Mesothelial cell of epicardium (in vitro differentiated cells): ENCODE measurements at regions not wholly inside any gene's neighbourhood (a gene's known extent, or its start where the extent isn't known, plus 50 kb on each side); places are given as distances from the start of the nearest gene placed in this dataset.
"Not testable (repeated sequence)": the region's sequence is repeated elsewhere in the genome, so short reads cannot be mapped to it uniquely, and the experiment has no call there.

Experiments used
- DNase-seq, 2 experiments: peaks; one replicate each; pipeline ENCODE4 v3.0.0; 2021; ENCODE audit warnings: low spot score in 2 of 2; ENCODE audit not compliant: unreplicated experiment in 2 of 2
- H3K27ac Mint-ChIP-seq: 2 replicates; pipeline ENCODE4 v1.8.0; 2021; ENCODE audit warnings: mixed read lengths
- H3K27me3 Mint-ChIP-seq: 2 replicates; pipeline ENCODE4 v1.8.0; 2021; ENCODE audit warnings: low read depth, mixed read lengths
- H3K36me3 Mint-ChIP-seq: 2 replicates; pipeline ENCODE4 v1.8.0; 2021; ENCODE audit warnings: mixed read lengths
- H3K4me1 Mint-ChIP-seq: 2 replicates; pipeline ENCODE4 v1.8.0; 2021; ENCODE audit warnings: mixed read lengths
- H3K4me3 Mint-ChIP-seq: 2 replicates; pipeline ENCODE4 v1.8.0; 2021; ENCODE audit warnings: mild to moderate bottlenecking, moderate library complexity, mixed read lengths
- H3K9me3 Mint-ChIP-seq: 2 replicates; pipeline ENCODE4 v1.8.0; 2021; ENCODE audit warnings: mixed read lengths
- TF ChIP-seq, protein P1 (sequence below): fragments of 200-600 bp; sonication (generic); IDR thresholded peaks from one replicate; pipeline ENCODE4 v1.5.0; 2021; ENCODE audit warnings: antibody characterized with exemption; ENCODE audit not compliant: unreplicated experiment

DNA sequence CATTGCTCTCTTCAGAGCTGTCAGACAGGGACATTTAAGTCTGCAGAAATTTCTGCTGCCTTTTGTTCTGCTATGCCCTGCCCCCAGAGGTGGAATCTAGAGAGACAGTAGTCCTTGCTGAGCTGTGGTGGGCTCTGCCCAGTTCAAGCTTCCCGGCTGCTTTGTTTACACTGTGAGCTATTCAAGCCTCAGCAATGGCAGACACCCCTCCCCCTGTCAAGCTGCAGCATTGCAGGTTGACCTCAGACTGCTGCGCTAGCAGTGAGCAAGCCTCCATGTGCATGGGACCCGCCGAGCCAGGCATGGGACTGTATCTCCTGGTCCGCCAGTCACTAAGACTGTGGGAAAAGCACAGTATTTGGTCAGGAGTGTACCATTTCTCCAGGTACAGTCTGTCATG lies 53.6 kb upstream of the MAPK10 start:
- H3K36me3 Mint-ChIP-seq, result peaks cover 14% of the 10 kb centered on the region

DNA sequence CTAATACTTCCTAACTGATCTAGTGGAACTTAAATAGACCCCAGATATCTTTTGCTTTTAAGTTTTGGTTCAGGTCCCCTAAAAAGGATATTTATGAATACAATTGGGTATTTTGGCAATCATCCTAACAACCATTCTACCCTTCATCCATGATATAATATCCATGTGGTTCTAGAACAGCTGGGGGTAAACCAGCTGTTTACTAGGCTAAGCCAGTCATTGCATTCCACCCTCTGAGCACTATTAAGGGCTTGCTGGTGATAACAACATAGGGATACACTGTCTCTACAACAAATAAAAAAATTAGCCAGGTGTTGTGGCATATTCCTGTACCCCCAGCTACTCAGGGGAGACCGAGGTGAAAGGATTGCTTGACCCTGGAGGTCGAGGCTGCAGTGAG lies 54.8 kb upstream of the MAPK10 start:
- Mint-ChIP-seq H3K4me1 (no peaks in the 10 kb centered on the region), H3K4me3 (no peak overlapping the region), H3K36me3 (peaks cover 10% of the 10 kb centered on the region), H3K9me3 (peaks cover 22% of the 10 kb centered on the region), H3K27me3 (no peaks in the 10 kb centered on the region), H3K27ac (no peak overlapping the region)
- TF ChIP-seq, protein P1, sequence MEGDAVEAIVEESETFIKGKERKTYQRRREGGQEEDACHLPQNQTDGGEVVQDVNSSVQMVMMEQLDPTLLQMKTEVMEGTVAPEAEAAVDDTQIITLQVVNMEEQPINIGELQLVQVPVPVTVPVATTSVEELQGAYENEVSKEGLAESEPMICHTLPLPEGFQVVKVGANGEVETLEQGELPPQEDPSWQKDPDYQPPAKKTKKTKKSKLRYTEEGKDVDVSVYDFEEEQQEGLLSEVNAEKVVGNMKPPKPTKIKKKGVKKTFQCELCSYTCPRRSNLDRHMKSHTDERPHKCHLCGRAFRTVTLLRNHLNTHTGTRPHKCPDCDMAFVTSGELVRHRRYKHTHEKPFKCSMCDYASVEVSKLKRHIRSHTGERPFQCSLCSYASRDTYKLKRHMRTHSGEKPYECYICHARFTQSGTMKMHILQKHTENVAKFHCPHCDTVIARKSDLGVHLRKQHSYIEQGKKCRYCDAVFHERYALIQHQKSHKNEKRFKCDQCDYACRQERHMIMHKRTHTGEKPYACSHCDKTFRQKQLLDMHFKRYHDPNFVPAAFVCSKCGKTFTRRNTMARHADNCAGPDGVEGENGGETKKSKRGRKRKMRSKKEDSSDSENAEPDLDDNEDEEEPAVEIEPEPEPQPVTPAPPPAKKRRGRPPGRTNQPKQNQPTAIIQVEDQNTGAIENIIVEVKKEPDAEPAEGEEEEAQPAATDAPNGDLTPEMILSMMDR, result no peak
- no peak for DNase-seq

More for the DNA sequence above, 53.6 kb upstream of the MAPK10 start:
- H3K27ac Mint-ChIP-seq, H3K27me3 Mint-ChIP-seq, H3K4me1 Mint-ChIP-seq, DNase-seq, H3K4me3 Mint-ChIP-seq: not testable (repeated sequence)
- H3K9me3 Mint-ChIP-seq, result peaks cover 27% of the 10 kb centered on the region

DNA sequence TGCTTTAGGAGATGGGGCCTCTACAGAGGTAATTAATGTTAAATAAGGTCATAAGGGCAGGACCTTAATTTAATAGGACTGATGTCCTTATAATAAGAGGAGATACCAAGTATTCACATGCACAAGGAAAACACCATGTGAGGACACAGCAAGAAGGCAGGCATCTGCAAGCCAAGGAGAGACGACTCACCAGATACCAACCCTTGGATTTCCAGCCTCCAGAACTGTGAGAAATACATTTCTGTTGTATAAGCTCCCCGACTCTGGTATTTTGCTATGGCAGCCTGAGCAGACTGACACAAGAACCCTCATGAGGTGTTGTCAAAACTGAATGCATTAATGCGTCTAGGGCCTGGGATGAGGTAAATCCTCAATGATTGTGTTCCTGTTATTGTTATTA lies 56.2 kb upstream of the MAPK10 start:
- no peak for DNase-seq
- Mint-ChIP-seq H3K36me3 (peaks cover 10% of the 10 kb centered on the region), H3K27me3 (no peaks in the 10 kb centered on the region), H3K4me3 (no peak overlapping the region), H3K9me3 (peaks cover 17% of the 10 kb centered on the region), H3K27ac (no peak overlapping the region), H3K4me1 (no peaks in the 10 kb centered on the region)
- TF ChIP-seq, protein P1, result no peak

DNA sequence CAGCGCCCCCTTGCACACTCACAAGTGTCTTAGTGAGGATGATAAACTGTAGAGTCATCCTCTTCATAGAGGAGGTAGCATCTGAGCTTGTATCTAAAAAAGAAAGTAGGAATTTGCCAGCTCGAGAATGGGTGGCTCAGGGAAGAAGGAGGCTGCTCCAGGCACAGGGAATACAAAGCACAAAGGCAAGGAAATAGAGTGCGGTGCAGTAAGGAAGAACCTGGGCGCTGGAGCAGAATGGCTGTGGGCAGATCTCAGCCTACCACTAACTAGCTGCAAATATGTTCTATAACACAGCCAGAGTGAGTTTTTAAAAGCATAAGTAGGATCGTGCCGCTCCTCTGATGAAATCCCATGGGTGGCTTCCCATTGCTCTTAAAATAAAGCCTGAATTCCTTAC lies 61.6 kb upstream of the MAPK10 start:
- Mint-ChIP-seq H3K27me3 (no peaks in the 10 kb centered on the region), H3K4me1 (peaks cover 7% of the 10 kb centered on the region), H3K27ac (no peak overlapping the region), H3K9me3 (peaks cover 3% of the 10 kb centered on the region), H3K4me3 (no peak overlapping the region), H3K36me3 (no peaks in the 10 kb centered on the region)
- no peak for DNase-seq
- TF ChIP-seq, protein P1, result no peak

DNA sequence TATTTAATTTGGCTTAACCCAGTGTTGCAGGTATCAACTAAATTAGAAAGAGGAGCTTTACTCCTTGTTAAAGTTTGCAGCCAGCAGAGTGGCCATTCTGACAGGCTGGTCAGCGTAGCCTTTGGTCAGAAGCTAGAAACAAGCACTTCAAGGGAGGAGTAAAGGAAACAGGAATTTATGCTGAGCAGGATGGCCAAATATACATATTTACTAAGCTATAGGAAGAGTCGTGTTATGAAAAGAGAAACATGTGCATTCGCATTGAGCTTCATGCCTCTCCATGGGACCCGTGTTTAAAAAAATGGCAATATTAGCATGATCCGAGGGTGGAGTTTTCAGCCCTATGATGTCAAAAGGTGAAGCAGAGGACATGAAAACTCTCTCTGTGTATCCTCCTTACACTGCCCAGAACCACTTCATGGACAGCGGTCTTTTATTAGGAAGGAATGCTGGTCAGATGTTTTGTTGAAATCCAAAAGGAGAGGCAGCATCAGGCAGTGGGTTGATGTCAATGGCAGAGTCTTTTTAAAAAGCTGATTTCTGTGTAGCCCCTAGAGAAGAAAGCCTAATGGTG lies 71.8 kb upstream of the MAPK10 start:
- Mint-ChIP-seq H3K9me3 (peaks cover 4% of the 10 kb centered on the region), H3K27me3 (no peaks in the 10 kb centered on the region), H3K27ac (no peak overlapping the region), H3K4me3 (no peak overlapping the region), H3K4me1 (no peaks in the 10 kb centered on the region), H3K36me3 (peaks cover 2% of the 10 kb centered on the region)
- no peak for DNase-seq
- TF ChIP-seq, protein P1, result no peak

DNA sequence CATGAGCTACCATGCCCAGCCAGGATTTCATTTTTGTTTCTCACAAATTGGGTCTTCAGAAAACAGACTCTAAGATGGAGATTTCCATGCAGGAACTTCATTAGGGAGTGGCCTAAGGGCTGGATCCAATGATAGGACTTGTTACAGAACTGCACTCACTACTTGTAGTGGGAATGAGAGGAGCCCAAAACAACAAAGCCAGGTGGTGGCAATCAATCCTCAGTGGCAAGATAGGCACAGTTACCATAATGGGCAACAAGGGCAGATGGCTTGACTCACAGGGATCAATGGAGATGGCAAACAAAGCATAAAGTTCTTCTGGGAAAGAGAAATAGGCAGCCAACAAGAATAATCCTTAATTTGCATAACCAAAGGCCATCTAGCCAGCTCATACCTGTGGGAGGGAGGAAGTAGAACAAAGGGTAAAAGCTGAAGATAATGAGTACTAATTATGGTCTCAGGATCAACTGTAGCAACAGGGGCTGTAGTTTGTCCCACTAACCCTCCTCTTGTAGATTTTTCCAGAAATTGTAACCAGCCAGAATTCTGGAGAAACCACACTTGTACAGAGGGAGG lies 72.8 kb upstream of the MAPK10 start:
- no peaks in the 10 kb centered on the region for H3K4me1 Mint-ChIP-seq

More for the DNA sequence above, 72.8 kb upstream of the MAPK10 start:
- Mint-ChIP-seq H3K36me3 (no peaks in the 10 kb centered on the region), H3K9me3 (no peaks in the 10 kb centered on the region), H3K27ac (no peak overlapping the region), H3K27me3 (no peaks in the 10 kb centered on the region), H3K4me3 (no peak overlapping the region)
- no peak for DNase-seq
- TF ChIP-seq, protein P1, result no peak
